GM18511 (cell line): ENCODE measurements at regions not wholly inside any gene's neighbourhood (a gene's known extent, or its start where the extent isn't known, plus 50 kb on each side); places are given as distances from the start of the nearest gene placed in this dataset.

Experiments used
- ATAC-seq: cut with Tn5 transposase; IDR thresholded peaks from one replicate; pipeline ENCODE4 v1.9.1; 2021; ENCODE audit warnings: mild to moderate bottlenecking, moderate library complexity; ENCODE audit not compliant: unreplicated experiment

DNA sequence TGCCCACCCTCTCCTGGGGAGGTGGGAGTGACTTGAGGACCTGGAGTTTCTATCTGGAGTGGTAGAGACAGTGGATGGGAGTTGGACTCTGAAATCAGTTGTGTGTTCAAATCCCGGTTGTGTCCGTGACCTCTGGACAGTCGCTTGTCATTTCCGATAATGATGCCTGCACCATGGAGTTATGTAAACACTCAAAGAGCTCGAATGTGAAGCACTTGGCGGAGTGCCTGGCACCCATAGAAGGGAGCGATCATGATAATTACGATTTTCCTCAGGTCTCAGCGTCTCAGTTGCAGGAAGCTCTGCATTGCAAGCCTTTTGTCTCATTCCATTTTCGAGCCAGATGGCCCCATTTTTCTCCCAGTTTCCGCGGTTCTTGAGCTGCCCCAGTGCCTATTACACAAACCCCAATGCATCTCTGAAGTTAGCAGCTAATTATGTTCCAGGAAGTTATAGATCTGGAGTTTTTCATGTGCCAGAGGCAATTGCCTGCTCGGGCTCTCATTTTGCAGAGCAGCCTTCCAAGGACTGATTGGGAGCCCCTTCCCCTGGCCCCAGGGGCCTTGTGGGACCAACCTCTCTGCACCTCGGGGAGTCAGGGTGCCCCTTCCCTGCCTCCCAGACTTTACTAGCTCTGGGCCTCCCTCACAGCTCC, 175.5 kb upstream of the MVB12B start:
- no peak for ATAC-seq

DNA sequence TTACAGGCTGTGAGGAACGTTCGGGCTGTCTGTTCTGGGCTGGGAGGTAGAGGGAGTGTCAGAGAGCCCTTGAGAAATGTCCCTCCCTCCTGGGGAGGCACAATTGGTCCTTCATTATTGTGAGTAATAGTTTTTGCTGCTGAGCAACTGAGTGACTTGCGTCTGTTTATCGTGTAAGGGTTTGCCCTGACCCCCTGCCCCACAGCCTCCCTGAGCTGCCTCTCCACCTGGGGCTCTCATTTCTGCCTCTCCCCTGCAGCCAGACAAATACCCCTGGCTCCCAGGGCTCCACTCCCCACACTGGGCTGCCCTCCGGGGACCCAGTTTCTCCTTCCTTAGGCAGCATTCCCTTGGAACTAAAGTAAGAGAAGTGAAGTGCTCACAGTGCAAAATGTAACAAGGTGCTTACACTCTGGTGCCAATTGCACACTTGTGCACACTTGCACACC, 174.9 kb upstream of the MVB12B start:
- no peak for ATAC-seq

DNA sequence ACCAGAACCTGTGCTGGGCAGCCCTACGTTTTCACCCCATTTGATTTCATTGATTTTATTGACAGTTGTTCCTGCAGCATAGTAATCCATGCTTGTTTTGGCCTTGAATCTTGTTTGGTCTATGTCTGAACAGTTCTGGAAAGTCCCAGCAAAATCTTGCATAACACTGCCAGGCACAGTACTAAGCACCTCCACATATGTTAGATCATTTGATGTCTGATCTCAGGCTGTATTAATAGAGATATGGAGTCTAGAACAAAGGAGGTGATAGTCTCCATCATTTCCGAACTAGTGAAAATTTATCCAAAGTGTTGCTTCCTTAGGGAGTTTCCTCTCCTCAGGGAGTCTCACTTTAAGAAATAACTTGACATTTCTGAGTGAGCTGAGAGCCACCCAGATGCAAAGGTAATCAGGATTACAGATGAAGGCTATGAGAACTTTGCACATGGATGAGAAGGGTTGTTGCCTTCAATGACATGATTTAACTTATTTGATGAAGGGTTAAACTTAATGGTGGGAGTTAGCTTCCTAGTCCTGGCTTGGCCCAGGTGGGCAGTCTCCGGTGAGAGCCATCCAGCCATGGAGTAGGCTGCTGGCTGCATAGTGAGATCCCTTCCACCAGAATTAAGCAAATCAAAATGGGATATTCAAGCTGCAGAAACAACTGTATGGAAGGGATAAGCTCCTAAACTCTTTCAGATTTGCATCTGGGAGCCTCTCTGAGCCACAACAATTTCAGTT, 173.8 kb upstream of the MVB12B start:
- ATAC-seq = no peak

DNA sequence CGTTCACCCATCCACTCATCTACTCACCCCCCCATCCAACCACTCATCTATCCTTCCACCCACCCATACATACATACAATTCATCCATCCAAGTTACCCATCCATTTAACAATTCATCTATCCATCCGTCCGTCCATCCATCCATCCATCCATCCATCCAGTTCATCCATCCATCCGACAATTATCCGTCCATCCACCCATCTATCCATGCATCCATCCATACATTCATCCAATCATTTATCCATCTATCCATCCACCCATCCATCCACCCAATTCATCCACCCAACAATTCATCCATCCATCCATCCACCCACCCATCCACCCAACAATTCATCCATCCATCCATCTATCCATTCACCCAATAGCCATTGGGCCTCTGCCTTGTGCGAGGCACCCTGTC, 173.2 kb upstream of the MVB12B start:
- no peak for ATAC-seq

DNA sequence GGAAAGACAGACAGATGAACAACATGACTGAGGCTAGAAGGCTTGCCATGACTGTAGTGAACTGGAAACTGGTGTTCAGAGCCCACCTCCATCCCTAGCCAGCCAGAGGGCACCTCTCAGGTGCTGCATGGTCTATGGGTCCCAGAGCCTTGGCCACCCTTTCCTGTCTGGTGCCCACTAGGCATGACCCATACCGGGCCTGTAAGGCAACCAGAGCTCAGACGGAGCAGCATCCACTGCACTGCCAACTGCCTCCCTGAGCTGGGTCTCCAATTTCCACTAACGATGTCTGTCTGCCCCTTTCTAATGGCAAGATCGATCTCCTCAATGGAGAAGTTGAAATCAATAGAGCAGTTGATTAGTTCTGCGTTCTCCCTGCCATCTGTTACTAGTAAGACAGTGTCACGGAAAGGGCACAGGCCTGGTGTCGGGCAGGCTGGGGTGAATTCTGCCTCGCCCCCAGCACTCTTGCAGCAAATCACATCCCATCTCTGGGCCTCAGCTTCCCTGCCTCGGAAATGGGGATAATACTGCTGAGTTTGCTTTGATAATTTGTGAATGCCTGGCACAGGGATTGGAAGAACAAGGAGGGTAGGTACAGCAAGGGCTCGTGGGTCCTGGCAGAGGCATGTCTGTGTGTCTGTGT, 172.3 kb upstream of the MVB12B start:
- no peak for ATAC-seq

DNA sequence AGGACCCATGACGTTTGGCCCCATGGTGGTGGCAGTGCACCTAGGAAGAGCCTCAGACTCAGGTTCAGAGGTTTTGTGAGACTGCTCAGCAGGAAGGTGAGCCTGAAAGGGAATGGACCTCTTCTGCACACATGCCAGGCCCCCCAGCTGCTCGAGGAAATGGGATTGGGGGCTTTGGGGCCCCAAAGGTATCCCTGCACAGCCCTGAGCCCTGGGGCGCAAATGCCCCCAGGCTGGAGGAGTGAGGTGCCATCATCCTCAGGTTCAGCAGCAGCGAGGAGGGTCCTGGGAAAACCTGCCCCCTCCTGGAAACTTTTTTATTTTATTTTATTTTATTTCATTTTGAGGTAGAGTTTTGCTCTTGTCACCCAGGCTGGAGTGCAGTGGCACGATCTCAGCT, 171.8 kb upstream of the MVB12B start:
- ATAC-seq = no peak

DNA sequence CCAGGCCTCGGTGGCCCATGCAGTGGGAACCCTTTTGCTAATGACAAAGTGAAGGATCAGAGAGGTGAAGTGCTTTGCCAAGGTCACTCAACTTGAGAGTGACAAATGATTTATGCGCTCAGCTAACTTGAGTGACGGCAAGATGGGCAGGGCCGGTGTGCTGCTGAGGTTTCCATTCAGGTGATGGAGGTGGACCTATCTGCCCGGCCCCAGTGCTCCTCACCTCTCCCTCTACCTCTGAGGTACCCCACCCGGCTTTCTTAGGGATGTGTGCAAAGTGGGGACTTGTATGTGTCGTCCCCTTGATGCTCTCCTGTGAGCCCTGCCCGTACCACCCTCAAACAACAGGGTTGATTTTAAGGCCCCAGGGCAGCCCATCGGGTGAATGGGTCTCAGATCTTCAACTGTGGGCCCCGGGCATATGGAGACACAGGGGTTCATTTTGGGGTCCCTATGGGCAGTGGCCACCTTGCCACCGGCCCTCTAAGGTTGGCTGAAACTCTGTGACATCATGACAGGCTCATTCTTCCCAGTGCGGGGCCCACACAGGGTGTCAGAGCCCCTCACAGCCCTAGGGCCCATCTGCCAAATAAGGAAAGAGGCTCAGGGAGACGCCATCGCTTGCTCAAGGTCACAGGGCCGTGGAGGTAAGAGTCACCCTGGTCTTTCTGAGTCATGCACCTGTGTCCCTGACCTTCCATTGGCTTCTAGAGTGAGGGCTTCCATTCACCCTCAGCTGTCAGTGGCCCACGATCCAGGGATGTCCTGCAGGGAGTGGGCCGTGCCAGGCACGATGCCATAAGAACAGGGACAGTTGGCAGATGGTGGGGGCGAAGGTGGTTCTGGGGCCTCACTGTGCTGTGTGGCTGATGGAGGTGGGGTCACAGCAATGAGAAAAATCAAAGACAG, 170.6 kb upstream of the MVB12B start:
- ATAC-seq = no peak

DNA sequence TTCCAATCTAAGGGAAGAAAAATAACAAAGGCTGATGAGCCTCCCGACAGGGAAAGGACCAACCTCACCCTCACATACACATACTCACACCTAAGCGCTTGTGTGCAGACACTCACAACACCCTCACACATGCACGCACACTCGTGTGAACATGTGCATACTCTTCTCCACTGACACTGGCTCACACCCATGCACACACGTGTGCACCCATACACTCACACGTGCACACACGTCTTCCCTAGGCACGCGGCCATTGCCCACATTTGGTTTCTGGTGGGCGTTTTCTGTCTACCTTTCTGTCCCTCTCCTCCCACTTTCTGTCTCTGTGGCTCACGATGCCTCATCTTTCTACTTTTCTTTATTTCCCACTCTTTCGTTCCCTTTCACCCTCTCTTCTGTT, 169.7 kb upstream of the MVB12B start:
- no peak for ATAC-seq

DNA sequence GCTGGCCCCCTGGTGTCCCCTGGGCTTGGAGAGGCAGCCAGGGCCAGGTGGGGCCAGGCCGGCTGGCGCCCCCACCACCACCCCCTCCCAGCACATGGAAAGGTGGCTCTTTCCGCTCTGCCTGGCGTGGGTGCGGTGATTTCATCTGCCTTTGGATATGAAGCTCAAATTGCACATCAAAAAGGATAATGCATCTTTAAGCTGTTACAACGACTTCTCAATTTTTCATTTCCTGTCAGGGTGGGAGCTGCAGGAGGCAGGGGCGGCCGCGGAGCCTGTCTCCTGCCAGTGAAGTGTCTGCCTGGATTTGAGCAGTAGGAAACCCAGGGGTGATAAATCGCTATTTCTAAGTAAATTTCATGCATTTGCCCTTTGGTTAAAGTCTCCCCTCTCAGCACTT, 169.2 kb upstream of the MVB12B start:
- no peak for ATAC-seq

DNA sequence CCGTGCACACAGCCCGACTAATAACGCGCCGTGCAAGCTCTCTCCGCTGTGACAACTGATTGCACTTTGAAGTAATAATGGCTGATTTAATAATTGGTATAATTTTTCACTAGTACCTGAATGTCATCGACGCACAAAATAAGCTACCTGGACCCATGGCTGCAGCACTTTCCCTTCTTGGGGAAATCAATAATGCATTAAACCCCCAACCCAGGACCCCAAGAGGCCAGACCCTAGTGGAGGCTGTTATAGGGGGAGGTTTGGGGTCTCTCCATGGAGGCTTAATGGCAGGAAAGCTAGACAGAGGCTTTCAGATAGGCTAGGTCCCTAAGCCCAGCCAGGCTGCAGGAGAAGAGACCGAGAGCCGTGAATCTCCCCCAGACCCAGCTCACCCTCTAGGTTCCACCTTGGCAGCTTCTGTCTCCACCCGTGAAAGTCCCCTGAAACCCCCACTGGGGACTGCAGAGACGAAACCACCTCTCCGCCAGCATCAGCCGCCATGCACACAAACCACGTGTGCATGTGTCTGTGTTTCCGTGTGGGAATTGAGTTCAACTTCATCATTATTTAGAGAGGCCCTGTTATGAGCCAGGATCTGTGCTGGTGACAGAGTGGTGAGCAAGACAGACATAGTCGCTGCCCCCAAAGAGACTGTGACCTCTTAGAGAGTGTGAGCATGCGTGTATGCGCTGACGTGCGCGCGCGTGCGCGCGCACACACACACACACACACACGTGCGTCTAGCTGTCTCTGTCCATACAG, 168.6 kb upstream of the MVB12B start:
- ATAC-seq = no peak

DNA sequence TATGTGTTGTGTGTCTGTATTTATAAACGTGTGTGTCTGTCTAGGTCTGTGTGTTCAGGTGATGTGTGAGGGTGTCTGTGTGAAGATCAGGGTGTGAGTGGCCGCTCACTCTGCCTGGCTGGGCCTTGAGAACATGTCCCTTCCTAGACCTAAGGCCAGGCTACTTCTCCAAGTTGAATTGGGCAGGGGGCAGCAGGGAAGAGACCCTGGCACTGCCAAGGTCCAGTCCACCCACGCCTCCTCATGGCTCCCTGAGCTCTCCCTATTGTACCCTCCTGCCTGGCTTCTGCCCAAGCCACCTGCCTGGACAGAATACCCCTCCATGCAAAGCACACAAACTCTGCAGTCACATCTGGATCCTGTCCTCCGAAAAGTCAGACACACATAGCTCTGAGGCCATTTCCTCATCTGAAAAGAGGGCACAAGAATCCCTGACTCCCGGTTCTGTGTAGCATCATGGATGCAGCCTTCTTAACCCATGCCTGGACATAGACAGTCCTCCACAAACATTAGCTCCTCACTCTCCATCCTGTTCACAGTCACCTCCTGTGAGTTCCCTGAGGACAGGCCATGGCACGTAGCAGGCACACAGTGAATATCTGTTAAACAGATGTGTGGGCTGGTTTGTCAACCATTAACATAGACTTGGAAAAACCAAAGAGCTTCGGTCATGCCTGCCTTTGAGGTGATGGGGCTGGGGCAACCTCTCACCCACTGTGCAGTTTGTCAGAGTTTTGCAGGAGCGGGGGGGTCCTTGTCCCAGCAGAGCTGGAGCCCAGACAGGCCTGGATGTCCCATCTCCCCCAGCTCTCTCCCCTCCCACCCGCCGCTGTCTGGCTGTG, 167.8 kb upstream of the MVB12B start:
- ATAC-seq = no peak

DNA sequence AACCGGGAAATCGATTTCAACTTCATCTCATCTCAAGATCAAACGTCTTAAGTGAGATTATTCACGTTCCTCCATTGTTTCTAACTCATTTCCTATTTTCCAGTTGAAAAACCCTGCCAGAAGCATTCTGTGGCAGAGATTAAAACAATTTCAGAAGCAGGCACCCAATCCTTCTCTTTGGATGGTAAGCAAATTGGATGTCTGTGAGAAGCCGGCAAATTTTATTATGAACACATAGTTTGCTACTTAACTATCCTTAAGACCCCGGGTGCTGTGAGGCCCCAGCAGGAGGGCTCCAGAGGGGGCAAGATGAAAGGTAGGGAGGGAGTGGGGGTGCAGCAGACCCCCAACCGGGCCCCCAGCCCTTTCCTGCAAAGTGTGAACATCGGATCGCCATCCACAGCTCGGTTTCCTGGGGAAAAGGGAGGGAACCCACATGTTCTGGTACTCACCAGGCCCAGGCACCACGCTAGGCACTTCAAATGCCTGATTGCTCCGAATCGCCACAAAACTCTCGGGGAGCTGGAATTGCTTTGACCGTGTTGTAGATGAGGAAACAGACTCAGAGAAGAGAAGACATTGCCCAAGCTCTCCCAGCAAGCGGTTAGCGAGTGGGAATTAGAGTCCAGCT, 167.1 kb upstream of the MVB12B start:
- ATAC-seq = no peak

DNA sequence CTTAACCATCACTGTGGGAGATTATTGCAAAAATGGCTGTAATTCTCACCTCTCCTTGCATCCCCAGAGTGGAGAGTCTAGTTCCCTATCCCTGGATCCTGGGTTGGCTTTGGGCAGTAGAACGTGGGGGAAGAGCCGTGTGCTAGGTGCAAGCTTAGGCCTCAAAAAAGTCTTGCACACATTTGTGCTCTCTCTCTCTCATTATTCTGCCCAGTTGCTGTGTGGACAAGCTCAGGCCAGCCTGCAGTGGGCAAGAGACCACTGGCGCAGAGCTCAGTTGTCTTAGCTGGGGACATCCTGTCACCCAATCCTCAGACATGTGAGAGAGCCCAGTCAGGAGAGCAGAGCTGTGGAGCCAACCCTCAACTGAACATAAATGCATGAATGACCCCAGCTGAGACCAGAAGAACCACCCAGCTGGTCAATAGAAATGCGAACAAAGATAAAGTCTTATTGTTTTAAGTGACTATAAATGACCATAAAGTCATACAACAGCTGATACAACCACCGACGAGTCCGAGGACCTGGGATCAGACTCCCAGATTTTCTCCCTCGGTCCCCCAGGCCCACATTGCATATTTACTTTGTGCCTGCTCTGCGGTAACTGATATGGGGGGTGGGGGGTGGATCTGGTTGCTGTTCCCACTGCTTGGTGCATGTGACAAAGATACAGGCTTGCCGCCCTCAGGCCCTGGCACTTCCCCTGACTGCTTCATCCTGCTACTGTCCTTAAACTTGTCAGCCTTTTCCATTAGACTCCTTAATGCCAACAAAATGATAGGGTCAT, 166.4 kb upstream of the MVB12B start:
- no peak for ATAC-seq

DNA sequence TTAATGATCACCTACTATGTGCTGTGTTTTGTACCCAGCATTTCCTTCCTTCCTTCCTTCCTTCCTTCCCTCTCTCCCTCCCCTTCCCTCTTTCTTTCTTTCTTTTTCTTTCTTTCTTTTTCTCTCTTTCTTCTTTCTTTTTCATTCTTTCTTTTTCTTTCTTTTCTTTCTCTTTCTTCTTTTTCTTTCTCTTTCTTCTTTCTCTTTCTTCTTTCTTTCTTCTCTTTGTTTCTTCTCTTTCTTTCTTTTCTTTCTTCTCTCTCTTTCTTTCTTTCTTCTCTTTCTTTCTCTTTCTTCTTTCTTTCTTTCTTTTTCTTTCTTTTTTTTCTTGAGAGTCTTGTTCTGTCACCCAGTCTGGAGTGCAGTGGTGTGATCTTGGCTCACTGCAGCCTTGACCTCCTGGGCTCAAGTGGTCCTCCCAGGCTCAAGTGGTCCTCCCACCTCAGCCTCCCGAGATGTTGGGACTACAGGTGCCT, 165.7 kb upstream of the MVB12B start:
- ATAC-seq = no peak

DNA sequence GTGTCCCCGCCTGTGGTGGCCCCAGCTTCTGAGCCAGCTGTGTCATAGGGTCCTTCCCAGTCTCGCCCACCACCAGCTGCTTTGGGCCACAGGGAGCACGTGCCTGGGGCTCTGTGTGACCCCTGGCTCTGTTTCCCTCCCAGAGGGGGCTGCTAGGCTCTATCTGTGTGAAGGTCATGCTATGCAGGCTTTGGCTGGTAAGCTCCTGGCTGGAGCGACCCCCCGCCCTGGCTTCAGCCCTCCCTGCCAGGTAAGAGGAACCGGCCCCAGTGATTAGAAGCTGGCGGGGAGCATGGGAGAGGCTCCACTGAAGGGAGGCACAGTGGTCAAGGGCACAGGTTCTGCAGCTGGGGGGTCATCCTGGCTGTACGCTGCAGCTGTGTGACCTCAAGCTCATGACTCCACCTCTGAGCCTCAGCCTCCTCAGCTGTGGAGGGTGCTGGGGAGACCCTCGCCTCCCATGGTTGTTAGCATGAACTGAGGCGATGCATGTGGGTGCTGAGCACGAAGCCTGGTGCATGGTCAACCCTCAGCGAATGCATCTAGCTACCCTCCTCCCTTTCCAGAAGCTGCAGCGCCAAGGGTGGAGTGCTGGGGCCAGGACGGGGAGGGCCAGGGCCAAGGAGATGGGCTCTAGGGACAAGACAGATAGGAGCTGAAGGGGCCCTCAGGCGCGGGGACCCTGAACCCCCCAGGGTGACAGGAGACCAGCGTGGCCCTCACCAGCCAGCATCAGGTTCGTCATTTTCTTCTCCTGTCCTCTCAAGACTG, 163.8 kb upstream of the MVB12B start:
- ATAC-seq = no peak

DNA sequence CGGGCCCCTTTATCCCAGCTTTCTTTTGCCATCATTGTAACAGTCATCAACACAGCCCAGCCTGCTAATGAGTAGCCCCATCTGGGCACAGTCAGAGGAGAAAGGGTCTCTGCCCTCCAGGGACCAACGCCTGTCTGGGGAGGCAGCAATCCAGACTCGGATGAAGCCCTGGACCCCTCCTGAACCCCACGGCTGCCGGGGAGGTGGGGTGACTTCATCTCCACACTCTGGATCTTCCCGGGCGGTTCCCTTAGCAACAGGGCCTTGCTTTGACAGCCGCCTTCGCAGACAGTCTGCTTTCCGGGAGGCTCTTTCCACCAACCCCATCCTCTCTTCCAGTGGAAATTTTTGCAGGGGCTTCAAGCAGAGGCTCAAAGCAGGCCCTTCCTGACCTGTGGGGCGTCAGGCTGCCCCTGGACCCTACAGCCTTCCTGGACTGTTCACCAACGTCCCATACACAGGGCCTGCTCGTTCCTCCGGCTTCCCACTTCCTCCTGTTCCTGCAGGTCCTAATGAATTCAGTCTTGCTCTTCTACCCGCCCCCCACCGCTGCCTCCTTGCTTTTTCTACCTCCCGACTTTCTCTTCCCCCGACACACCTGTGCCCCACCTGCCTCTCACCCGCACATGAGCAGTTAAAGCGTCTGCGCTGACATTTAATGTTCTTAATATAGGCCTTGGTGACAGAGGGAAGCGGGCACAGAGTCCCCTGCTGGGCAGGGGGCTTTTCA, 161.7 kb upstream of the MVB12B start:
- no peak for ATAC-seq

DNA sequence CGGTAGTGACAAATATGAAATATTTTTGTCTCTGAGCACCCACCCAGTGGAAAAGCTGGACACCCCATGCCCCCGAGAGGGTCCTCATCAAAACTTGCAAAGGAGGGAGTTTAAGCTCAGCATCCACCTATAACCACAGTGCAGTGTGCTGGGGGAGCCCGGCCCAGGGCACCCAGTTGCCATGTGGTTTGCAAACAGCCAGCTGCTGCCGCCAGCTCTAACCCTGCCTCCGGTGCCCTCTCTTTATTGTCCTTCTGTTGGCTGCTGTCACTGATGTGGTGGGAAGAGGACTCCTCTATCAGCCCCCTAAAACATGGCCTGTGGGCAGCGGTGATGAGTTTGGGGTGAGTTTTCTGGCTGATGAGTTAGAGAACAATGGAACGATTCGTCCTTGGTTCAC, 160.9 kb upstream of the MVB12B start:
- no peak for ATAC-seq
